ENCODE measurements at regions not wholly inside any gene's neighbourhood (a gene's known extent, or its start where the extent isn't known, plus 50 kb on each side); places are given as distances from the start of the nearest gene placed in this dataset.

- no peak for DNase-seq
Observed at GRCh38 chr1:213820362-213821149, 167.2 kb upstream of the PROX1 start.

DNA sequence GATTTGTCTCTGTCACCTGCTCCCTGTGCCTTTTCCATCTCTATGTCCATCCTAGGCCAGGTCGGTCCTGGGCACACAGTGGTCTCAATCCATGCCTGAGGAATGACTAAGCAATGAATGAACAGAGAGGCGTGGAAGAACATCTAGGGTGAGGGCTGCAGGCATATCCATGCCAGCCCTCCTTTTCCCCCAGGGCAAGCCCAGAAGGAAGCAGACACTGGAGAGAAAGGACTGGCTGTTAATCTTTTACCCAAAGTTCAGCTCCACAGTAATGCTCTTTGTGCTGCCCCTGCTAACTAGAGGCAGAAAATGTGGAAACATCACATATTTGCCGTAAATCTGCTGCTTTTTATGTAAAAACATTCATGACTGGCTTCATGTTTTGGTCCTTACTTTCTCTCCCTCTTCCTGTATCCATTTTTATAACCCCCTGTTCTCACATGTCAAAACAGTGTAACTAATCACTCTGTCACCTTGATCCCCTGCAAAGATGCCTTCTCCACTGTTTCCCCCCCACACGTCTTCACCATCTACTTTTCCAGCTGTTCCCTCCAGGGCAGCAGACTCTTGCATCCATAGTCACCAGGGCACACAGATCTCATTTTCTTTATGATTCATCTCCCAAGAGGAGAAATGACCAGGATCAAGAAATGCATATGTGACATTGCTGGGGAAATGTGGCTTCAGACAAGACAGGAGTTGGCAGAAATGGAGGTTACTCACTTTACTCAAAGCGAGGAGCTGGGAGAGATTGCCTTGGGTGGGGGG lies 166.4 kb upstream of the PROX1 start:
- DNase-seq, result no peak

DNA sequence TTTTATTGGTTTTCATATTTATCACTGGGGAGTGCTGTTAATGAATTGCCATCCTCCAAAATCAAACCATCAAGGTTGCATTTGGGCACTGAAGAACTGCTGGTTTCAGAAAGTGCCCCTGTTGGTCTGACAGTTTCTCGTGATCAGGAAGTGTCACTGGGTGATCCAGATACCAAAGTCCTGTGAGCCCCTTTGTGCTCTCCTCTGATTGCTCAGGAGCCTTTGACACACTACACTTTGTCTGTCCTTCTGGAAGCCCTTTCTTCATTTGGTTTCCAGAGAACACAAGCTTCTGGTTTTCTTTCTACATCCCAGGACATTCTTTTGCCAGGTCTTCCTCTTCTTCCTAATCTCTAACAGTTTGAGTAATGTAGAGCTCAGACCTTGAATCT lies 165.8 kb upstream of the PROX1 start:
- DNase-seq, result no peak

DNA sequence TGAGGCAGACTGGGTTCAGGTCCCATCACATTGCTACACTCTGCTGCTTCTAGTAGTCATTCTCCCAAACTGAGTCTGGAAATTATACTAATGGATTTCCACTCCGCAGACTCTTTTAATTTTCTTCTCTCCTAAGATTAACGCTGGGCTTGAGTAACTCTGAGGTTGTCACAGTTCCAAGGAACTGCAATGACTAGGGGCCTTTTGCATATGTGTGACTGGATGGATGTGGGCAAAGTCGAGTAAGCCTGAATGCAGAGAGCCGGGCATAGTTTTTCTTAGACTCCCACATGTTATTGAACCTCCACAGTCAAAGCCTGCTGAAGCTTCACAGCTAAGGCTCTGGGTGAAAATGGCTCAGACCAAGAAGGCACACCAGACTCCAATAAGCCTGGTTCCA lies 160.9 kb upstream of the PROX1 start:
- DNase-seq, result no peak

DNA sequence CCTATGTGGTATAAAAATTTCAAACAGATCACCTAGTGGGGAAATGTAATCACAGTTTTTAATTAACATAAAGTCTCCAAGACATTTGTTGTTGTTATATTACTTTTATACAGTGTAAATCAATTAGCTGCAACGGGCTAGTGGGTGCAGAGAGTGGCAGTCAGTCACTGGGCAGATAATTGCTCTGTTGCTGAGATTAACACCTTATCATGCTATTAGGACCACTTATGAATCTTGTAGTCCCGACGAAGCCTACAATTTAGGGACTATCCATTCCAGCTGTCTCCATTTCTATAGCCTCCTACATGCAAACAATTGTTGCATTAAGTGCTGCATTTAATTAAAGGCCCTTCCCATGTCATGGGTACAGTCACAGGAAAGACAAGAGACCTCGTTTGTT lies 158.9 kb upstream of the PROX1 start:
- no peak for DNase-seq

- DNase-seq, result no peak
Observed at GRCh38 chr1:213829780-213830179, 158.0 kb upstream of the PROX1 start.

- no peak for DNase-seq
Observed at GRCh38 chr1:213830371-213830770, 157.4 kb upstream of the PROX1 start.

DNA sequence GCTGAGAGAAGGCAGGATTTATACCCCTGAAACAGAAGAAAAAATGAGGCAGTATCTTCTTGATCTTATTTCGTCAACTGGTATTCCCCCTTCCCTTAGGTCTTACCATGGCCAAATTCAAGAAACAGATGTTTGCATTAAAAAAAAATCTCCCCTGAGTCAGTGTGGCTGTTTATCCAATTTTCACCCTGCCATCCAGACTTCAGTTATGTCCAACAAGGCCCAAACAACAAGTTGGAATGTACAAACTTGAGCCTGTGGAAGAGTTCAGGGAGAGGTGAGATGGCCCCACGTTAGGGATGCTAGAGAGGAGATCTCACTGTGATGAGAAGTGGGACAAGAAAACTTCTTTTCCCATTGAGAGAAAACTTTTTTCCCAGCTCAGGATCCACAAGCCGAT lies 147.2 kb upstream of the PROX1 start:
- DNase-seq, result no peak

DNA sequence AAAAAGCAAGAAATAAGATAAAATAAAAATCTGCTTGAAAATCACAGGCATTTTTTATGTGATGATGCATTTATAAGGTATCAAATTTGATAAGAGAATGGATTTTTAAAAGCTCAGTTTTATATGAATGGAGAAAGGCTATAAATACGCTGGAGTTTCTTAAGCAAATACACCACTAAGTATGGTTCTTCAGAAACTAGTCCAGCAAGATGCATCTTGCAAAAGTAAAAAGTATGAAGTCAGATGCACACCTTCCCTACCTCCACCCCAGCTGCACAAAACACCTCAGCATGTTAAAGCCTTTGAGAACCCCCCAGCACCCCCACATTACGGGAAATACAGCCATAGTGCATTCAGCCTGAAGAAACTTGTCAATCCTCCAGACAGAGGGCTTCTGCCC lies 143.1 kb upstream of the PROX1 start:
- no peak for DNase-seq

- no peak for DNase-seq
Observed at GRCh38 chr1:213852107-213852506, 135.7 kb upstream of the PROX1 start.

DNA sequence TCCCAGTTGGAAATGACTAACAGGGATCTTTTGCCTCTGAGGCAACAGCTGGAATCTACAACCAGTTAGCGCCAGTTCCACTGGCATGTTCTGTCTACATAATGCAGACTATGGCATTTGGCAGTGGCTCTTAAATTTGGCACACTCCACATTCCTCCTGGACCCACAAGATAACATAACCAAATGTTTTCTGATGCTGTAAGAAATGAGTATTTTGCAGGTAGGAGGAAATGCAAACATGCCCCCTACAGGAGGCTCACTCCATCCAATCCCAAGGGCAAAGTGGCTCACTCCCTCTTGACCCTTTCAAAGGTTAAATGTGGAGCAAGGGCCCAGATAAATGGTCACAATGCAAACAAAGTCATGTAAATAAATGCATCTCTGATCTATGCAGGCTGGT lies 129.2 kb upstream of the PROX1 start:
- no peak for DNase-seq

- DNase-seq, result no peak
Observed at GRCh38 chr1:213861841-213862240, 125.9 kb upstream of the PROX1 start.

DNA sequence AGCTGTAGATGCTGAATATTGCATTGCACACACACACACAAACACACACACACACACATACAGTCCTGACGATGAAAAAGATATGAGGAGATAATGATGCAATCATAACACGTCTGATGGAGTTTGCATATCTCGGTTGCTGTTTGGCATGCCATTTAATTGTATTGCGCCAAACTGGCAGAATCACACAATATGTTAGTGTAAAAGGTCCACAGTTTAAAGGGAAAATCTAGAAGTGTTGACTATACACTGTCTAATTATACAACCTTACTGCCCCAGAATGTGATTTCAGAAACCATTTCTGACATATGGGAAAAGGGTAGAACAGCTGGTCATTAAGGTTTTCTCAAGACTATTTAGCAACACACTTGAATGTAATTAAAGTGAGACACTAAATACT lies 123.7 kb upstream of the PROX1 start:
- DNase-seq, result no peak

DNA sequence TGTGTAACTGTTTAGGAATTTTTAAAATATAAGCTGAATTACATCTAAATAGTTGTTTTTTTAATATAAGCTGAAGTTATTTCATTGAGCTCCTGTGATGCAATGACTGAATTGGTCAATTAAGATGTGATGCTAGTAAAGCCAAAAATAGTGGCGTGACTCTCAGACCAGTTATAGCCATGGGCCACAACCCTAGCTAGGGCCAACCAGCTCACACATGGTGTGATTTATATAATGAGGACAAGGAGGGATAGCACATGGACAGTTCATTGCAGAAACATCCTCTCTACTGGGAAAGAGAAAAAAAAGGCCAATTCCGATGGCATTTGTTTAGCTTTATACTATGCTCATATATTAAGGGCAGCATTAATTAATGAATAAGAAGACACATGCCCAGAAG lies 119.3 kb upstream of the PROX1 start:
- no peak for DNase-seq

GRCh38 chr1:213871179-213871578 lies 116.6 kb upstream of the PROX1 start:
- DNase-seq, result no peak

- DNase-seq, result no peak
Observed at GRCh38 chr1:213874789-213875188, 113.0 kb upstream of the PROX1 start.

GRCh38 chr1:213876531-213876930 lies 111.2 kb upstream of the PROX1 start:
- DNase-seq, result no peak

GRCh38 chr1:213883618-213884017 lies 104.2 kb upstream of the PROX1 start:
- DNase-seq, result no peak

GRCh38 chr1:213884402-213884801 lies 103.4 kb upstream of the PROX1 start:
- no peak for DNase-seq

DNA sequence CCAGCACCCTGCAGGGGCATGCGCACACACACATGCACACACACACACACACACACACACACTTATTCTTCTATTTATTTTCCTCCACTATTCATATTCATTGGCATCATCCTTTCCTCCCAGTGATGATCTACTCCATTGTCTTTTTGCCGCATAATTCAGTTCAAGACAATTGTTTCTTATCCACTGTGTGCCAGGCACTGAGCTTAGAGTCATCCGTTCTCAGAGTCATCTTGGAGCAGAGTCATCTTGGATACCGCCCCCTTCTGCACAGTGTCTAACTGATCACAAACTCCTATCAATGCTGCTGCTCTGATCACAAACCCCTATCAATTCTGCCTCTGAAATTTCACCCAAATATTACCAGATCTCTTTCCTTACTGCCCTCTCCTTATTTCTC lies 102.8 kb upstream of the PROX1 start:
- no peak for DNase-seq

DNA sequence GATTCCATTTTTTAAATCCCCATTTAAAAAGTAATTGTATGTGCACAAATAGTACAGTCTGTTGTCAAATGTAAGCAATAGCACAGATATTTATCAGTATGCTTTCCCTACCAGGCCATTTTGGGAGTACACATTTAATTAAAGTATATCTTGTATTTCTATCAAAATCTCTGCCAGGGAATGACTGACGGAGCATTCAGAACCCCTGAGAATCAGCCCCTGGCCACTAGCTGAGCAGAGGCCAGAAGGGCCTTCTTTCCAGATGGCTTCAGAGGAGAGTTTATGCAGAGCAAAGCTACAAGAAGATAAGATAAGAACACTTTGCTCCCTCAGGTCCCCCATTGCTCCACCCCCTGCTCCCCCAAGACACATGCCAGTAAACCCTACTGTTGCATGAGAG lies 99.9 kb upstream of the PROX1 start:
- DNase-seq, result no peak

- no peak for DNase-seq
Observed at GRCh38 chr1:213891989-213892902, 95.5 kb upstream of the PROX1 start.

DNA sequence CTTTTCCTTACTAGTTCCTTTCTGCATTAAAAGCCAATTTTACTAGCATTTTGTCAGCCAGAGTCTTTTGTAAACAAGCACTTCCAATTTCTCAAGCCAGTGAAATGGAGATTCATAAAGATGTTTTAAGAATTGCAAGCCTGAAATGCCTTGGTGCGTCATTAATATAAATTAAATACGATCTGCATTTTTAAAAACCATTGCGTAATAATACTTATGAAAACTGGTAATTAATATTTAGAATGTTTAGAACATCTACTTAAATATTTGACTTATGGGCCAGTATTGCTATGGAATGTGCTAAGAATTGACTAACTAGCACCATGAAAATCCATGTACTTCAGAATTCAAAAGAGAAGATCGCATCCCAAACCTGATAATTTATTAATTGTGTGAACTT lies 89.1 kb upstream of the PROX1 start:
- DNase-seq, result no peak
